ENCODE measurements at regions not wholly inside any gene's neighbourhood (a gene's known extent, or its start where the extent isn't known, plus 50 kb on each side); places are given as distances from the start of the nearest gene placed in this dataset.

- DNase-seq (ENCODE audit: low spot score): no peak
Measured at GRCh38 chr4:110778521-110778920, 155.6 kb upstream of the PITX2 start.

- no peak for DNase-seq (ENCODE audit: low spot score)
Measured at GRCh38 chr4:110780538-110780937, 157.7 kb upstream of the PITX2 start.

GRCh38 chr4:110781944-110782343 is 159.1 kb upstream of the PITX2 start:
- DNase-seq (ENCODE audit: low spot score): no peak

- DNase-seq (ENCODE audit: low spot score): no peak
Measured at GRCh38 chr4:110787109-110787508, 164.2 kb upstream of the PITX2 start.

GRCh38 chr4:110787707-110788106 is 164.8 kb upstream of the PITX2 start:
- no peak for DNase-seq (ENCODE audit: low spot score)

- no peak for DNase-seq (ENCODE audit: low spot score)
Measured at GRCh38 chr4:110788302-110788701, 165.4 kb upstream of the PITX2 start.

GRCh38 chr4:110792036-110792435 is 169.2 kb upstream of the PITX2 start:
- no peak for DNase-seq (ENCODE audit: low spot score)

GRCh38 chr4:110793381-110793801 is 170.5 kb upstream of the PITX2 start:
- DNase-seq (ENCODE audit: low spot score): no peak

GRCh38 chr4:110793890-110794554 is 171.1 kb upstream of the PITX2 start:
- DNase-seq (ENCODE audit: low spot score): no peak

GRCh38 chr4:110795971-110796370 is 173.1 kb upstream of the PITX2 start:
- no peak for DNase-seq (ENCODE audit: low spot score)

GRCh38 chr4:110797486-110797885 is 174.6 kb upstream of the PITX2 start:
- DNase-seq (ENCODE audit: low spot score): no peak

GRCh38 chr4:110798687-110799086 is 175.8 kb upstream of the PITX2 start:
- no peak for DNase-seq (ENCODE audit: low spot score)

- no peak for DNase-seq (ENCODE audit: low spot score)
Measured at GRCh38 chr4:110799211-110799610, 176.3 kb upstream of the PITX2 start.

GRCh38 chr4:110801591-110801990 is 178.7 kb upstream of the PITX2 start:
- no peak for DNase-seq (ENCODE audit: low spot score)

- DNase-seq (ENCODE audit: low spot score): no peak
Measured at GRCh38 chr4:110808351-110808878, 185.5 kb upstream of the PITX2 start.

GRCh38 chr4:110815950-110816349 is 193.1 kb upstream of the PITX2 start:
- no peak for DNase-seq (ENCODE audit: low spot score)

GRCh38 chr4:110816367-110816766 is 193.5 kb upstream of the PITX2 start:
- no peak for DNase-seq (ENCODE audit: low spot score)

- DNase-seq (ENCODE audit: low spot score): no peak
Measured at GRCh38 chr4:110821186-110821585, 198.3 kb upstream of the PITX2 start.

- no peak for DNase-seq (ENCODE audit: low spot score)
Measured at GRCh38 chr4:110823251-110823650, 200.4 kb upstream of the PITX2 start.

GRCh38 chr4:110824344-110824743 is 201.5 kb upstream of the PITX2 start:
- DNase-seq (ENCODE audit: low spot score): no peak

- no peak for DNase-seq (ENCODE audit: low spot score)
Measured at GRCh38 chr4:110826656-110827055, 203.8 kb upstream of the PITX2 start.

GRCh38 chr4:110830461-110830860 is 207.6 kb upstream of the PITX2 start:
- DNase-seq (ENCODE audit: low spot score): no peak

GRCh38 chr4:110837896-110838450 is 215.1 kb upstream of the PITX2 start:
- DNase-seq (ENCODE audit: low spot score): no peak

- DNase-seq (ENCODE audit: low spot score): no peak
Measured at GRCh38 chr4:110840221-110840654, 217.4 kb upstream of the PITX2 start.

Measured in CD4-positive, alpha-beta T cell treated with Interleukin-2 at 100 ng/mL for 4 hours (primary cell).